Prostate gland (tissue), 2 donors: ENCODE measurements at regions not wholly inside any gene's neighbourhood (a gene's known extent, or its start where the extent isn't known, plus 50 kb on each side); places are given as distances from the start of the nearest gene placed in this dataset.

Experiments used
- POLR2A ChIP-seq: fragments of 450-650 bp; IDR thresholded peaks from one replicate; pipeline ENCODE4 v1.6.1; 2016; ENCODE audit warnings: antibody characterized with exemption, mild to moderate bottlenecking
- POLR2AphosphoS5 ChIP-seq: sonication (generic); formaldehyde crosslinking; IDR thresholded peaks from one replicate; pipeline ENCODE4 v1.6.1; 2017; ENCODE audit warnings: antibody characterized with exemption
- TF ChIP-seq, protein P1 (sequence below), 4 experiments: fragments of 200-600 bp in 2 of 4; fragments of 450-650 bp in 2 of 4; sonication (generic) in 2 of 4; IDR thresholded peaks; 1 replicate in 3 of 4; 2 replicates in 1 of 4; pipeline ENCODE4 v1.5.1; 2016 to 2019; ENCODE audit warnings: antibody characterized with exemption in 4 of 4, mild to moderate bottlenecking in 2 of 4, moderate library complexity in 2 of 4

DNA sequence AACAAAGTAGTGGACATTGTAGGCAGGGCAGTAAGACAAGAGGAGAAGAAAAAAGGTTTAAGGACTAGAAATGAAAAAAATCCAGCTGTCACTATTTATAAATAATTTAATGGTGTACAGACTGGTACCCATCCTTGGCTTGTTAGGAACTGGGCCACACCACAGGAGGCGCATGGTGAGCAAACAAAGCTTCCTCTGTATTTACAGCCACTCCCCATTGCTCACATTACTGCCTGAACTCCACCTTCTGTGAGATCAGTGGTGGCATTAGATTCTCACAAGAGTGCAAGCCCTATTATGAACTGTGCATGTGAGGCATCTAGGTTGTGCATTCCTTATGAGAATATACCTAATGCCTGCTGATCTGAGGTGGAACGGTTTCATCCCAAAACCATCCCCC, 62.6 kb upstream of the DMAC1 start:
- TF ChIP-seq, protein P1, sequence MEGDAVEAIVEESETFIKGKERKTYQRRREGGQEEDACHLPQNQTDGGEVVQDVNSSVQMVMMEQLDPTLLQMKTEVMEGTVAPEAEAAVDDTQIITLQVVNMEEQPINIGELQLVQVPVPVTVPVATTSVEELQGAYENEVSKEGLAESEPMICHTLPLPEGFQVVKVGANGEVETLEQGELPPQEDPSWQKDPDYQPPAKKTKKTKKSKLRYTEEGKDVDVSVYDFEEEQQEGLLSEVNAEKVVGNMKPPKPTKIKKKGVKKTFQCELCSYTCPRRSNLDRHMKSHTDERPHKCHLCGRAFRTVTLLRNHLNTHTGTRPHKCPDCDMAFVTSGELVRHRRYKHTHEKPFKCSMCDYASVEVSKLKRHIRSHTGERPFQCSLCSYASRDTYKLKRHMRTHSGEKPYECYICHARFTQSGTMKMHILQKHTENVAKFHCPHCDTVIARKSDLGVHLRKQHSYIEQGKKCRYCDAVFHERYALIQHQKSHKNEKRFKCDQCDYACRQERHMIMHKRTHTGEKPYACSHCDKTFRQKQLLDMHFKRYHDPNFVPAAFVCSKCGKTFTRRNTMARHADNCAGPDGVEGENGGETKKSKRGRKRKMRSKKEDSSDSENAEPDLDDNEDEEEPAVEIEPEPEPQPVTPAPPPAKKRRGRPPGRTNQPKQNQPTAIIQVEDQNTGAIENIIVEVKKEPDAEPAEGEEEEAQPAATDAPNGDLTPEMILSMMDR (IDR thresholded peaks at IDR 0.05): no peak
- TF ChIP-seq POLR2A (no peak), POLR2AphosphoS5 (no peak)
